ENCODE measurements at regions not wholly inside any gene's neighbourhood (a gene's known extent, or its start where the extent isn't known, plus 50 kb on each side); places are given as distances from the start of the nearest gene placed in this dataset.

- no peaks in the 10 kb centered on the region for H3K4me1 ChIP-seq (ENCODE audit: control insufficient read depth in 1 of 2, insufficient read depth in 2 of 2, low read length in 2 of 2)
- H3K79me2 ChIP-seq (ENCODE audit: insufficient read depth, low read length), result no peaks in the 10 kb centered on the region
- no peak overlapping the region for H3K4me3 ChIP-seq (replicated peaks in 1 of 2; ENCODE audit: low read depth in 1 of 2, low read length in 2 of 2)
- no TSS peak for BruUV-seq (replicated peaks)
- no peak overlapping the region for H2AFZ ChIP-seq (ENCODE audit: low read depth, low read length, poor library complexity, severe bottlenecking)
- H3K4me2 ChIP-seq (ENCODE audit: low read length), result no peak overlapping the region
- no peak for TF ChIP-seq SP1 (IDR thresholded peaks at IDR 0.05; ENCODE audit: low read depth)
- TF ChIP-seq FOSL1 (IDR thresholded peaks at IDR 0.05; ENCODE audit: low read depth), result no peak
- TF ChIP-seq ZFX (IDR thresholded peaks at IDR 0.05), result no peak
- TF ChIP-seq ATF3 (IDR thresholded peaks at IDR 0.05), result no peak
- H3K27me3 ChIP-seq (ENCODE audit: insufficient read depth, low read length), result no peaks in the 10 kb centered on the region
- H3K9ac ChIP-seq (ENCODE audit: low read length), result no peak overlapping the region
- intact Hi-C loops (cut with micrococcal nuclease), result no loop called here
- no peaks in the 10 kb centered on the region for H3K9me3 ChIP-seq (ENCODE audit: control insufficient read depth in 1 of 2, insufficient read depth in 1 of 2, low read depth in 1 of 2, low read length in 2 of 2)
- ATAC-seq, result no peak
- ChIA-PET RAD21 (ENCODE audit: low non-redundant PET in 1 of 2, low total read pairs in 2 of 2, uncharacterized antibody in 2 of 2, unreplicated experiment in 2 of 2) (no interaction called here), POLR2A (no interaction called here), CTCF (interaction anchor here (1.1 kb wide), 1 partner anchor 10 kb away, joined by 3 read pairs; no protein-coding TSS in a partner anchor)
- no peaks in the 10 kb centered on the region for H3K9me2 ChIP-seq (ENCODE audit: insufficient read depth)
- no peak for DNase-seq (ENCODE audit: low read depth, low spot score)
- no peaks in the 10 kb centered on the region for H3K36me3 ChIP-seq (ENCODE audit: control insufficient read depth in 1 of 2, insufficient read depth in 2 of 2, low read length in 2 of 2)
- H4K20me1 ChIP-seq (ENCODE audit: insufficient read depth), result no peaks in the 10 kb centered on the region
- H3K27ac ChIP-seq (ENCODE audit: low read depth, low read length), result no peak overlapping the region
These were observed 100.2 kb downstream of the KATNIP start for GRCh38 chr16:27650073-27650701.

DNA sequence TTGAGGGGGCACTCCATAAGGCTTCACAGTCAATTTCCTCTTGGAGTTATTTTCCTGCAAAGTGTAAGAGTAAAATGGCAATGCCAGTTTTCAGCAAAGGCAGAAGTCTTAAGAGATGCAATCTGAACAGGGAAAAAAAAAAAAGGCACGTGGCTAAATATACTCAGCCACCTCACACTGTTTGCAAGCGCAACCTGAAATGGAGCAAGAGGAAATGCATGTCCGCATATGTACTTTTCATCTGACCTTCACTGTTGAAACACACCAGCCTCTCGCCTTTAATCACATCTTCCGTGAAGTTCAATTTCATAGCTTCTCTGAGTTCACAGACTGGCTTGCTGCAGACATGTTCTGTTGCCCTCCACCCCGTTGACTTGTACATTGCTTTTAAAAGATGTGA is 101.4 kb downstream of the KATNIP start:
- Histone ChIP-seq H3K4me3 (replicated peaks in 1 of 2; ENCODE audit: low read depth in 1 of 2, low read length in 2 of 2) (no peak overlapping the region), H3K9me3 (ENCODE audit: control insufficient read depth in 1 of 2, insufficient read depth in 1 of 2, low read depth in 1 of 2, low read length in 2 of 2) (no peaks in the 10 kb centered on the region), H3K4me1 (ENCODE audit: control insufficient read depth in 1 of 2, insufficient read depth in 2 of 2, low read length in 2 of 2) (no peaks in the 10 kb centered on the region), H2AFZ (ENCODE audit: low read depth, low read length, poor library complexity, severe bottlenecking) (no peak overlapping the region), H3K9ac (ENCODE audit: low read length) (no peak overlapping the region), H3K27ac (ENCODE audit: low read depth, low read length) (no peak overlapping the region), H3K36me3 (ENCODE audit: control insufficient read depth in 1 of 2, insufficient read depth in 2 of 2, low read length in 2 of 2) (no peaks in the 10 kb centered on the region), H4K20me1 (ENCODE audit: insufficient read depth) (no peaks in the 10 kb centered on the region), H3K4me2 (ENCODE audit: low read length) (no peak overlapping the region), H3K79me2 (ENCODE audit: insufficient read depth, low read length) (no peaks in the 10 kb centered on the region), H3K27me3 (ENCODE audit: insufficient read depth, low read length) (no peaks in the 10 kb centered on the region), H3K9me2 (ENCODE audit: insufficient read depth) (no peaks in the 10 kb centered on the region)
- DNase-seq (ENCODE audit: low read depth, low spot score) (no peak), ATAC-seq (no peak)
- TF ChIP-seq POLR2A (IDR thresholded peaks at IDR 0.05; ENCODE audit: borderline replicate concordance, extremely low read depth, insufficient read depth, insufficient read length), result no peak
- no peak for TF ChIP-seq EZH2 (IDR thresholded peaks at IDR 0.05)
- TF ChIP-seq ELF1 (IDR thresholded peaks at IDR 0.05; ENCODE audit: borderline replicate concordance, low read depth), result no peak
- no peak for TF ChIP-seq EGR1 (IDR thresholded peaks at IDR 0.05; ENCODE audit: low read depth)
- ChIA-PET RAD21 (ENCODE audit: low non-redundant PET in 1 of 2, low total read pairs in 2 of 2, uncharacterized antibody in 2 of 2, unreplicated experiment in 2 of 2) (no interaction called here), CTCF (no interaction called here), POLR2A (no interaction called here)
- BruUV-seq (replicated peaks), result no TSS peak
- intact Hi-C loops (cut with micrococcal nuclease), result no loop called here
